AG04450 (cell line): ENCODE measurements at regions not wholly inside any gene's neighbourhood (a gene's known extent, or its start where the extent isn't known, plus 50 kb on each side); places are given as distances from the start of the nearest gene placed in this dataset.

Experiments used
- CTCF ChIA-PET: fragments of 300-600, 350-600 bp; formaldehyde crosslinking; extraction: SDS; loops from one replicate; lab custom pipeline; 2022; ENCODE audit warnings: antibody characterized with exemption, inconsistent platforms; lab: Charles Lee
- POLR2A ChIA-PET: fragments of 350-600 bp; formaldehyde crosslinking; extraction: SDS; loops from one replicate; lab custom pipeline; 2021; ENCODE audit warnings: antibody characterized with exemption, inconsistent platforms; lab: Yijun Ruan, JAX
- DNase-seq: peaks from one replicate; pipeline ENCODE4 v3.0.0-alpha.2; 2011; ENCODE audit warnings: low read depth, low spot score
- H3K27ac ChIP-seq: one replicate; pipeline ENCODE4 v1.5.1; 2012; ENCODE audit warnings: low read depth, low read length, control low read depth
- H3K27me3 ChIP-seq: one replicate; pipeline ENCODE4 v1.6.0; 2012; ENCODE audit warnings: low read length; ENCODE audit not compliant: control insufficient read depth, insufficient read depth
- H3K4me3 ChIP-seq: 2 replicates; pipeline ENCODE4 v1.5.1; 2011; ENCODE audit warnings: mild to moderate bottlenecking, low read depth, low read length, control low read depth
- H3K9me3 ChIP-seq: 2 replicates; pipeline ENCODE4 v1.5.1; 2012; ENCODE audit warnings: low read length; ENCODE audit not compliant: control insufficient read depth, insufficient read depth
- TF ChIP-seq, protein P1 (sequence below): IDR thresholded peaks from 2 replicates; pipeline ENCODE4 v1.5.1; 2011; ENCODE audit warnings: low read depth, low read length, control low read depth, inconsistent platforms

DNA sequence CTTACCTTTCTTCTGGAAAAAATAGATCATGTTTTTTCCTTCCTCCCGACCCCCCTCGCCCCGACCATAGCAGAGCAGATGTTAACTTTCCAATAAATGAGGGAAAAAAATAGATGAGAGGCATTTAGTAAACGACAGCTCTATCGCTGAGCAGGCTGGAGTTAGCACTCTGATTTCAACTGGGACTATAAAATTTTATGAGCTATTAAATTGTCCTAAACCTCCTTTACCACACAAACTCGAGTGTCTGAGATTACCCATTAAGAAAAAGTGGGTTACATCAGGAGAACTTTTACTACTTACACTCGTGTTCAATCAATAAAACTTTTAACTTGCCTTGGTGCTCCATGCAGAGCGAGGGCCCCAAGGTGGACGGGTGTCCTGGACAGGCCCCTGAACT, 59.8 kb upstream of the RNU6ATAC start:
- ChIA-PET CTCF (interaction anchor here (0.9 kb wide), 1 partner anchor 219 kb away, joined by 3 read pairs; no protein-coding TSS in a partner anchor), POLR2A (no interaction called here)
- no peak for DNase-seq
- Histone ChIP-seq H3K27ac (no peak overlapping the region), H3K9me3 (no peaks in the 10 kb centered on the region; the same call in 1 of the 2 replicates), H3K4me3 (no peak overlapping the region), H3K27me3 (peaks cover 10% of the 10 kb centered on the region)
- TF ChIP-seq, protein P1, sequence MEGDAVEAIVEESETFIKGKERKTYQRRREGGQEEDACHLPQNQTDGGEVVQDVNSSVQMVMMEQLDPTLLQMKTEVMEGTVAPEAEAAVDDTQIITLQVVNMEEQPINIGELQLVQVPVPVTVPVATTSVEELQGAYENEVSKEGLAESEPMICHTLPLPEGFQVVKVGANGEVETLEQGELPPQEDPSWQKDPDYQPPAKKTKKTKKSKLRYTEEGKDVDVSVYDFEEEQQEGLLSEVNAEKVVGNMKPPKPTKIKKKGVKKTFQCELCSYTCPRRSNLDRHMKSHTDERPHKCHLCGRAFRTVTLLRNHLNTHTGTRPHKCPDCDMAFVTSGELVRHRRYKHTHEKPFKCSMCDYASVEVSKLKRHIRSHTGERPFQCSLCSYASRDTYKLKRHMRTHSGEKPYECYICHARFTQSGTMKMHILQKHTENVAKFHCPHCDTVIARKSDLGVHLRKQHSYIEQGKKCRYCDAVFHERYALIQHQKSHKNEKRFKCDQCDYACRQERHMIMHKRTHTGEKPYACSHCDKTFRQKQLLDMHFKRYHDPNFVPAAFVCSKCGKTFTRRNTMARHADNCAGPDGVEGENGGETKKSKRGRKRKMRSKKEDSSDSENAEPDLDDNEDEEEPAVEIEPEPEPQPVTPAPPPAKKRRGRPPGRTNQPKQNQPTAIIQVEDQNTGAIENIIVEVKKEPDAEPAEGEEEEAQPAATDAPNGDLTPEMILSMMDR = no peak

DNA sequence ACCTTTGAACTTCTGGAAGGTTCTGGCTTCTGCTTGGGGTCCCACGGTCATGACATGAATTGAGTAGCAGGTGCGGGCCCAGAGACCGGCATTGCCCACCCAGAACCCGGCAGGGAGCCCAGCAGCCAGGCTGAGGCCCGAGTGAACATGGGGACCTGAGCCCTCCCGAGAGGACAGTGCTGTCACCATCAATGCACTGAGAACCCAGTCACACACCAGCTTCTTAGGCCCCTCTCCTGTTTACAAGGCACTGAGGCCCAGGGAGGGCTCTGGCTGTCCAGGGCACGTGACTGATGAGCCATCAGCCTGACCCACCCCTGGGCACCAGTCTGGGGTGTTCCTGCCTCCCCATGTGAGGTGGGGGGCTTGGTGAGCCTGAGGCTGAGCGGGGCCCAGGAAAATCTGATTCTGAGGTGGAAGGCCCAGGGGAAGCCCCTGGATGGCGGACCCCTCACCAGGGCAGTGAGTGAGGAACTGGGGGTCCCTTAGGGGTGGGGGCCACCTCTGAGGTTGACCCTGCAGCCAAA, 60.3 kb upstream of the RNU6ATAC start:
- POLR2A ChIA-PET = no interaction called here

DNA sequence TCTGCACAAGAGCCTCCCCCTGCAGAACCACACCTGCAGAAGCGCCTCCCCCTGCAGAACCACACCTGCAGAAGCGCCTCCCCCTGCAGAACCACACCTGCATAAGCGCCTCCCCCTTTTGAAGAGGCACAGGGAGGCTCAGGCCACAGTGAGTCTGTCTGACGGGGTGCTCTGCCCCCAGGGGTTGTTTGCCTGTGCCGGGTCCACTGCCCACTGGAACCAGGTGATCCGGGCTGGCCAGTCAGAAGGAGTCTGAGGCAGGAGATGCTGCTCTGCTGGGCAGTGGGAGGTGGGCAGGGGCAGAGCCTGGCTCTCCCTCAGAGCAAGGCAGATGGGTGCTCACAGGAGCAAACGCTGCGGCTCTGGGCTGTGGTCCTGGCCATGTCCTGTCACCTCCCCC, 60.8 kb upstream of the RNU6ATAC start:
- CTCF ChIA-PET = no interaction called here
- Histone ChIP-seq H3K9me3 (no peaks in the 10 kb centered on the region; the same call in 1 of the 2 replicates), H3K27me3 (peaks cover 15% of the 10 kb centered on the region), H3K4me3 (no peak overlapping the region), H3K27ac (no peak overlapping the region)
- no peak for DNase-seq
- POLR2A ChIA-PET = no interaction called here
- TF ChIP-seq, protein P1 = no peak

More for the DNA sequence above, 60.3 kb upstream of the RNU6ATAC start:
- H3K27me3 ChIP-seq = peaks cover 10% of the 10 kb centered on the region
- TF ChIP-seq, protein P1 = no peak
- no peak for DNase-seq
- H3K27ac ChIP-seq = no peak overlapping the region
- H3K4me3 ChIP-seq = no peak overlapping the region
- H3K9me3 ChIP-seq = no peaks in the 10 kb centered on the region; the same call in 1 of the 2 replicates
- CTCF ChIA-PET = interaction anchor here (0.9 kb wide), 1 partner anchor 218 kb away, joined by 3 read pairs; no protein-coding TSS in a partner anchor

DNA sequence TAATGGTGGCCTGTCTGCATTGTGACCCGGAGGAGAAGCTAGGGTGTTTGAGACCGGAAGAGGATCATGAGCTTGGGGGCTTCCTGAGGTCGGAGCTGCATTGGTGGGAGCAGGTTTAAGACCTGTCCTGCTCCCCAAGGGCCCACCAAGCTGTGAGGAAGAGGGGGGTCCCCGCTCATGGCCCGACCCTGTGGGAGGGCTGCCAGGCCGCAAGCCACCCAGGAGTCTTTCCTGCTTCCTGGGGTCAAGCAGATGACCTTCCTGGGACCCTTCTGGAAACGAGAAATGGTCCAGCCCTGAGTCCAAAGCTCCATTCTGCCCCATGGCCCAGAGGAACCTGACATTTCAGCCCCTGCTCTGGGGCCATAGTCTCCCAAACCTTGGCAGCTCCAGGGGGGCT, 61.5 kb upstream of the RNU6ATAC start:
- H3K9me3 ChIP-seq = no peaks in the 10 kb centered on the region; the same call in 1 of the 2 replicates
- ChIA-PET POLR2A (interaction anchor here (0.9 to 1.3 kb wide), 3 partner anchors 10 to 92 kb away, joined by 3 to 5 read pairs (median 3); no protein-coding TSS in a partner anchor), CTCF (interaction anchor here (1.6 kb wide), 1 partner anchor 55 kb away, joined by 6 read pairs; no protein-coding TSS in a partner anchor)
- no peak for DNase-seq
- H3K27me3 ChIP-seq = peaks cover 21% of the 10 kb centered on the region
- TF ChIP-seq, protein P1 = no peak
- H3K27ac ChIP-seq = no peak overlapping the region
- H3K4me3 ChIP-seq = no peak overlapping the region

DNA sequence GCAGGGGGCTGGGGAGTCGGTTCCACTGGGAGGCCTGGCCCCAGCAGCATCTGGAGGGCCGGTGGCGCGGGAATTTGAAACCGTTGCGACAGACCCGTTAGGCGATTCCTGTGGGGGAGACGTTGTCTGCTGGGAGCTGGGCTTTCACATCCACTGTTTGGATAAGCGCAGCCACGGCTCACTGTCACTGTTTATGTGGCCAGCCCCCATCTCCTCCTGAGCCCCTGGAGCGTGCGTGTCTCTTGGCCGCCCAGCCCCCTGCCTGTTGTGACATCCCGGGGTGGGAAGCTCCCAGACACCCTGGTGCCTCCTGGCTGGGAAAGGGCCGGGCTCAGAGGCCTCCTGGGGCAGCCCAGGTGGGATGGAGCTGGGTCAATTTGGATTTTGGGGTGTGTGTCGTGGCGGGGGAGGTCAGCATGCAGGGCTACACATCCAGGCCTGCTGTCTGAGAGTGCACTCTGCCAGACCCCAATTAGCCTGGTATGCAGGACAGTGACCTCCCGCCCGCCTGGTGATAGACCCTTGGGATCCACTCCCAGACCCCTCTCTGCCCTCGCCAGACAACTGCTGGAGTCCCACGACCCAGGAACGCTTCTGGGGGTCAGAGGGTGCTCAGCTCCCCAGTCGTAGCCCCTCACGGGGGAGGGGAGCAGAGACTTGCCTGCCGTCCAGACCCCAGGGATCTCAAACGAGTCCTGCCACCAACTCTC, 62.0 kb upstream of the RNU6ATAC start:
- DNase-seq = peak; percentile 44
- CTCF ChIA-PET = interaction anchor here (1.6 kb wide), 1 partner anchor 56 kb away, joined by 6 read pairs; no protein-coding TSS in a partner anchor
- TF ChIP-seq, protein P1 = no peak
- Histone ChIP-seq H3K27ac (peak overlapping the region; percentile 21), H3K9me3 (no peaks in the 10 kb centered on the region; the same call in 1 of the 2 replicates), H3K27me3 (peaks cover 22% of the 10 kb centered on the region), H3K4me3 (no peak overlapping the region)
- POLR2A ChIA-PET = interaction anchor here (0.9 to 1.3 kb wide), 3 partner anchors 11 to 91 kb away, joined by 3 to 5 read pairs (median 3); no protein-coding TSS in a partner anchor
